IMR-90 (cell line): ENCODE measurements at regions not wholly inside any gene's neighbourhood (a gene's known extent, or its start where the extent isn't known, plus 50 kb on each side); places are given as distances from the start of the nearest gene placed in this dataset.

Source experiments
- ATAC-seq: fragments of 200-7000 bp; cut with Tn5 transposase; 2 replicates; pipeline ENCODE4 v1.9.1; 2020; ENCODE audit warnings: low read depth, mild to moderate bottlenecking, moderate library complexity
- BruUV-seq: library from RNA; stranded (reverse); fragments of 400-500 nt; replicated peaks from 2 replicates; lab custom pipeline; 2021; lab: Mats Ljungman, UMichigan
- CTCF ChIA-PET: fragments of 300-600 bp; formaldehyde crosslinking; extraction: SDS; loops from one replicate; lab custom pipeline; 2021; ENCODE audit warnings: antibody characterized with exemption; lab: Yijun Ruan, JAX
- POLR2A ChIA-PET: fragments of 300-600 bp; sonication (Branson Sonifier 250); formaldehyde crosslinking; loops from one replicate; lab custom pipeline; 2022; ENCODE audit warnings: antibody characterized with exemption; ENCODE audit not compliant: unreplicated experiment; lab: Charles Lee
- DNase-seq: peaks from one replicate; pipeline ENCODE4 v3.0.0; 2013
- H2AFZ ChIP-seq: replicated peaks from 2 replicates; pipeline ENCODE3; 2013; ENCODE audit warnings: low read length, mild to moderate bottlenecking; ENCODE audit not compliant: poor library complexity
- H2AK5ac ChIP-seq: 2 replicates; pipeline ENCODE4 v1.6.1; 2013; ENCODE audit warnings: low read depth, low read length, inconsistent platforms
- H2AK9ac ChIP-seq: replicated peaks from 2 replicates; pipeline ENCODE3; 2013; ENCODE audit warnings: mild to moderate bottlenecking, low read depth, low read length, moderate library complexity; ENCODE audit not compliant: poor library complexity
- H2BK120ac ChIP-seq: 2 replicates; pipeline ENCODE4 v1.6.1; 2013; ENCODE audit warnings: low read depth, low read length, inconsistent platforms
- H2BK15ac ChIP-seq: 3 replicates; pipeline ENCODE4 v1.6.1; 2013; ENCODE audit warnings: low read depth, low read length, inconsistent platforms
- H2BK20ac ChIP-seq: 2 replicates; pipeline ENCODE4 v1.6.1; 2013; ENCODE audit warnings: low read depth, mild to moderate bottlenecking, inconsistent platforms, low read length, moderate library complexity
- H2BK5ac ChIP-seq: 2 replicates; pipeline ENCODE4 v1.6.1; 2013; ENCODE audit warnings: mild to moderate bottlenecking, low read depth, low read length, inconsistent platforms; ENCODE audit not compliant: poor library complexity, severe bottlenecking
- H3K14ac ChIP-seq: replicated peaks from 2 replicates; pipeline ENCODE4 v1.6.1; 2013; ENCODE audit warnings: low read depth, low read length, inconsistent platforms
- H3K18ac ChIP-seq: 2 replicates; pipeline ENCODE4 v1.6.1; 2013; ENCODE audit warnings: low read depth, low read length, control low read depth
- H3K23ac ChIP-seq: 2 replicates; pipeline ENCODE4 v1.6.1; 2013; ENCODE audit warnings: low read depth, low read length, inconsistent platforms
- H3K27ac ChIP-seq: 2 replicates; pipeline ENCODE4 v1.5.1; 2013; ENCODE audit warnings: mild to moderate bottlenecking, control low read depth, low read length; ENCODE audit not compliant: insufficient read depth
- H3K27me3 ChIP-seq: 2 replicates; pipeline ENCODE4 v1.6.1; 2013; ENCODE audit warnings: low read length; ENCODE audit not compliant: control insufficient read depth, insufficient read depth
- H3K36me3 ChIP-seq: 2 replicates; pipeline ENCODE4 v1.6.1; 2013; ENCODE audit warnings: low read length, mixed read lengths; ENCODE audit not compliant: control insufficient read depth, insufficient read depth
- H3K4ac ChIP-seq: 2 replicates; pipeline ENCODE4 v1.6.1; 2013; ENCODE audit warnings: low read depth, low read length, inconsistent platforms
- H3K4me1 ChIP-seq: 2 replicates; pipeline ENCODE4 v1.6.1; 2013; ENCODE audit warnings: low read length, mixed read lengths; ENCODE audit not compliant: control insufficient read depth, insufficient read depth
- H3K4me2 ChIP-seq: 2 replicates; pipeline ENCODE4 v1.6.1; 2013; ENCODE audit warnings: low read depth, mild to moderate bottlenecking, control low read depth, low read length, moderate library complexity
- H3K4me3 ChIP-seq: 2 replicates; pipeline ENCODE4 v1.5.1; 2013; ENCODE audit warnings: low read depth, mild to moderate bottlenecking, control low read depth, low read length, moderate library complexity; ENCODE audit not compliant: insufficient read depth
- H3K56ac ChIP-seq: 2 replicates; pipeline ENCODE4 v1.6.1; 2013; ENCODE audit warnings: low read length, inconsistent platforms; ENCODE audit not compliant: insufficient read depth; ENCODE audit errors: extremely low read depth
- H3K79me1 ChIP-seq, 2 experiments: 2 replicates each; pipeline ENCODE4 v1.6.1; 2013; ENCODE audit warnings: low read length in 2 of 2, inconsistent platforms in 1 of 2, low read depth in 1 of 2
- H3K9ac ChIP-seq: 2 replicates; pipeline ENCODE4 v1.6.1; 2013; ENCODE audit warnings: low read depth, low read length, control low read depth
- H3K9me1 ChIP-seq: 2 replicates; pipeline ENCODE4 v1.6.1; 2013; ENCODE audit warnings: low read length, inconsistent platforms; ENCODE audit not compliant: insufficient read depth
- H3K9me3 ChIP-seq: 2 replicates; pipeline ENCODE4 v1.6.1; 2013; ENCODE audit warnings: low read length; ENCODE audit not compliant: control insufficient read depth, insufficient read depth
- H4K20me1 ChIP-seq: 2 replicates; pipeline ENCODE4 v1.6.1; 2013; ENCODE audit warnings: low read length, inconsistent platforms; ENCODE audit not compliant: insufficient read depth
- H4K5ac ChIP-seq: 2 replicates; pipeline ENCODE4 v1.6.1; 2013; ENCODE audit warnings: mild to moderate bottlenecking, low read depth, low read length, control low read depth
- H4K8ac ChIP-seq, 2 experiments: 2 replicates each; pipeline ENCODE4 v1.6.1; 2013; ENCODE audit warnings: low read depth in 2 of 2, low read length in 2 of 2, control low read depth in 1 of 2, inconsistent platforms in 1 of 2
- H4K91ac ChIP-seq: 2 replicates; pipeline ENCODE4 v1.6.1; 2013; ENCODE audit warnings: low read depth, low read length, inconsistent platforms; ENCODE audit not compliant: insufficient read depth
- BHLHE40 ChIP-seq: fragments of 150-350 bp; IDR thresholded peaks from 2 replicates; pipeline ENCODE4 v1.6.1; 2016; ENCODE audit warnings: mild to moderate bottlenecking, low read depth, low read length
- CEBPB ChIP-seq: IDR thresholded peaks from 2 replicates; pipeline ENCODE4 v1.6.1; 2012; ENCODE audit warnings: low read depth, low read length, improper control_type of control experiment
- CHD1 ChIP-seq: IDR thresholded peaks from 2 replicates; pipeline ENCODE4 v1.6.1; 2012; ENCODE audit warnings: low read depth, low read length, improper control_type of control experiment
- CTCF ChIP-seq: conservative IDR thresholded peaks from 2 replicates; pipeline ENCODE4 v1.5.1; 2012; ENCODE audit warnings: mild to moderate bottlenecking, low read depth, low read length, improper control_type of control experiment
- FOS ChIP-seq: fragments of 150-350 bp; IDR thresholded peaks from 2 replicates; pipeline ENCODE4 v1.6.1; 2016; ENCODE audit warnings: low read depth, low read length
- MAFK ChIP-seq: IDR thresholded peaks from 2 replicates; pipeline ENCODE4 v1.6.1; 2012; ENCODE audit warnings: low read depth, low read length, improper control_type of control experiment
- MAZ ChIP-seq: IDR thresholded peaks from 2 replicates; pipeline ENCODE4 v1.6.1; 2012; ENCODE audit warnings: low read depth, mild to moderate bottlenecking, low read length, improper control_type of control experiment, moderate library complexity, borderline replicate concordance
- MXI1 ChIP-seq: IDR thresholded peaks from 2 replicates; pipeline ENCODE4 v1.6.1; 2012; ENCODE audit warnings: low read depth, mild to moderate bottlenecking, low read length, moderate library complexity, borderline replicate concordance
- NFE2L2 ChIP-seq: fragments of 150-350 bp; IDR thresholded peaks from 2 replicates; pipeline ENCODE4 v1.6.1; 2016; ENCODE audit warnings: low read depth, mild to moderate bottlenecking, low read length
- POLR2A ChIP-seq: IDR thresholded peaks from 2 replicates; pipeline ENCODE4 v1.6.1; 2012; ENCODE audit warnings: mild to moderate bottlenecking, low read depth, low read length
- RCOR1 ChIP-seq: IDR thresholded peaks from 2 replicates; pipeline ENCODE4 v1.6.1; 2012; ENCODE audit warnings: mild to moderate bottlenecking, low read length, improper control_type of control experiment; ENCODE audit not compliant: insufficient replicate concordance
- SMC3 ChIP-seq: fragments of 150-350 bp; IDR thresholded peaks from 2 replicates; pipeline ENCODE4 v1.6.1; 2016; ENCODE audit warnings: low read depth, mild to moderate bottlenecking, antibody characterized with exemption, low read length, moderate library complexity
- WGBS, 2 experiments: methylation state at CpG; one replicate each; pipeline versions ENCODE4 v1.1.5 to v1.1.7; 2013; ENCODE audit warnings: missing lambda C conversion rate in 2 of 2; ENCODE audit not compliant: insufficient read length in 1 of 2; ENCODE audit errors: extremely low coverage in 2 of 2; 5-methylcytosine and 5-hydroxymethylcytosine counted together
- dilution Hi-C: fragments of 300-500 bp; cut with HindIII; formaldehyde crosslinking; loops from one replicate; pipeline ENCODE4 v1.14.3; 2018; ENCODE audit warnings: low sequenced_read_pairs; ENCODE audit not compliant: unreplicated experiment
- in situ Hi-C: fragments of 300-500 bp; cut with MboI; formaldehyde crosslinking; loops from 3 replicates; pipeline ENCODE4 v1.14.3; 2019; ENCODE audit warnings: low sequenced_read_pairs, inconsistent platforms, mixed read lengths
- intact Hi-C: fragments of 100-400 bp; cut with micrococcal nuclease; formaldehyde crosslinking; loops from 2 replicates; pipeline ENCODE4 v1.10.0; 2022
- TF ChIP-seq, protein P1 (sequence below): fragments of 150-350 bp; IDR thresholded peaks from 2 replicates; pipeline ENCODE4 v1.6.1; 2017; ENCODE audit warnings: mild to moderate bottlenecking, antibody characterized with exemption, low read length, low read depth
- TF ChIP-seq, protein P2 (sequence below): fragments of 150-350 bp; IDR thresholded peaks from 2 replicates; pipeline ENCODE4 v1.6.1; 2016; ENCODE audit warnings: low read depth, mild to moderate bottlenecking, low read length, moderate library complexity, borderline replicate concordance

GRCh38 chr10:94220717-94221116, 142.0 kb downstream of the NOC3L start:
- no peak overlapping the region for H2AK9ac ChIP-seq
- dilution Hi-C loops (no loop called here), intact Hi-C loops (loop anchor here (10.0 kb wide), 1 partner anchor 306 kb away; no protein-coding TSS in a partner anchor), in situ Hi-C loops (no loop called here)
- no peaks in the 10 kb centered on the region for H3K36me3 ChIP-seq
- H4K91ac ChIP-seq: no peak overlapping the region
- peaks cover 2% of the 10 kb centered on the region for H3K4me1 ChIP-seq
- DNase-seq (no peak), ATAC-seq (no peak)
- H3K9ac ChIP-seq: no peak overlapping the region
- no peak overlapping the region for H4K8ac ChIP-seq
- no peaks in the 10 kb centered on the region for H3K79me1 ChIP-seq
- TF ChIP-seq MXI1: no peak
- no peak for TF ChIP-seq MAFK
- no peak for TF ChIP-seq CEBPB
- TF ChIP-seq, protein P1, sequence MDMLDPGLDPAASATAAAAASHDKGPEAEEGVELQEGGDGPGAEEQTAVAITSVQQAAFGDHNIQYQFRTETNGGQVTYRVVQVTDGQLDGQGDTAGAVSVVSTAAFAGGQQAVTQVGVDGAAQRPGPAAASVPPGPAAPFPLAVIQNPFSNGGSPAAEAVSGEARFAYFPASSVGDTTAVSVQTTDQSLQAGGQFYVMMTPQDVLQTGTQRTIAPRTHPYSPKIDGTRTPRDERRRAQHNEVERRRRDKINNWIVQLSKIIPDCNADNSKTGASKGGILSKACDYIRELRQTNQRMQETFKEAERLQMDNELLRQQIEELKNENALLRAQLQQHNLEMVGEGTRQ: no peak
- TF ChIP-seq RCOR1: no peak
- no peak for TF ChIP-seq POLR2A
- no peak for TF ChIP-seq FOS
- TF ChIP-seq, protein P2, sequence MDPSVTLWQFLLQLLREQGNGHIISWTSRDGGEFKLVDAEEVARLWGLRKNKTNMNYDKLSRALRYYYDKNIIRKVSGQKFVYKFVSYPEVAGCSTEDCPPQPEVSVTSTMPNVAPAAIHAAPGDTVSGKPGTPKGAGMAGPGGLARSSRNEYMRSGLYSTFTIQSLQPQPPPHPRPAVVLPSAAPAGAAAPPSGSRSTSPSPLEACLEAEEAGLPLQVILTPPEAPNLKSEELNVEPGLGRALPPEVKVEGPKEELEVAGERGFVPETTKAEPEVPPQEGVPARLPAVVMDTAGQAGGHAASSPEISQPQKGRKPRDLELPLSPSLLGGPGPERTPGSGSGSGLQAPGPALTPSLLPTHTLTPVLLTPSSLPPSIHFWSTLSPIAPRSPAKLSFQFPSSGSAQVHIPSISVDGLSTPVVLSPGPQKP: no peak
- no peak for TF ChIP-seq BHLHE40
- no peak for TF ChIP-seq CTCF
- TF ChIP-seq MAZ: no peak
- no peak for TF ChIP-seq SMC3
- no peak for TF ChIP-seq CHD1
- no peak for TF ChIP-seq NFE2L2
- ChIA-PET CTCF (no interaction called here), POLR2A (no interaction called here)
- no peaks in the 10 kb centered on the region for H3K9me1 ChIP-seq
- no peak overlapping the region; the same call in 1 of the 2 replicates for H2BK20ac ChIP-seq
- H4K5ac ChIP-seq: no peak overlapping the region
- H3K18ac ChIP-seq: no peak overlapping the region
- H2BK5ac ChIP-seq: no peak overlapping the region
- H3K9me3 ChIP-seq: no peaks in the 10 kb centered on the region
- H2BK15ac ChIP-seq: no peak overlapping the region
- no peak overlapping the region for H2BK120ac ChIP-seq
- no peak overlapping the region for H2AFZ ChIP-seq
- H2AK5ac ChIP-seq: no peak overlapping the region
- H3K14ac ChIP-seq: no peak overlapping the region
- H4K20me1 ChIP-seq: no peaks in the 10 kb centered on the region
- H3K4ac ChIP-seq: no peak overlapping the region
- no peaks in the 10 kb centered on the region for H3K27me3 ChIP-seq
- no peak overlapping the region for H3K56ac ChIP-seq
- H3K4me2 ChIP-seq: no peak overlapping the region
- H3K23ac ChIP-seq: no peak overlapping the region
- no CpG with 5 or more reads among the region's 8 CpGs for WGBS, 2 experiments
- H3K27ac ChIP-seq: no peak overlapping the region
- BruUV-seq: no TSS peak
- no peak overlapping the region for H3K4me3 ChIP-seq
